ENCODE measurements at regions not wholly inside any gene's neighbourhood (a gene's known extent, or its start where the extent isn't known, plus 50 kb on each side); places are given as distances from the start of the nearest gene placed in this dataset.

DNA sequence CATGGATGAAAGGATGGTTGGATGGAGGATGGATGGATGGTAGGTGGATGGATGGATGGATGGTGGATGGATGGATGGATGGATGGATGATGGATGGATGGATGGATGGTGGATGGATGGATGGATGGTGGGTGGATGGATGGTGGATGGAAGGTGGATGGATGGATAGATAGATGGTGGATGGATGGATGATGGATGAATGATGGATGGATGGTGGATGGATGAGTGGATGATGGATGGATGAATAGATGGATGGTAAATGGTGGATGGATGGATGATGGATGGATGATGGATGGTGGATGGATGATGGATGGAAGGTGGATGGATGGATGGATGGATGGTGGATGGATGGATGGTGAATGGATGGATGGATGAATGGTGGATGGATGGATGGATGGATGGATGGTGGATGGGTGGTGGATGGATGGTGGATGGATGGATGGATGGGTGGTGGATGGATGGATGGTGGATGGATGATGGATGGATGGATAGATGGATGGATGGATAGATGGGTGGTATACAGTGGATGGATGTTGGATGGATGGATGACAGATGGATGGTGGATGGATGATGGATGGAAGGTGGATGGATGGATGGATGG, 350.8 kb downstream of the BRD1 start:
- CTCF ChIA-PET (ENCODE audit: low intra/inter-chr PET ratio, low total read pairs) = no interaction called here
- Histone ChIP-seq H3K9me3 (ENCODE audit: low read length) (peaks cover 12% of the 10 kb centered on the region; the same call in 1 of the 2 replicates), H3K4me3 (replicated peaks in 1 of 3; ENCODE audit: insufficient read depth in 1 of 3, low read depth in 2 of 3, low read length in 3 of 3) (no peak overlapping the region), H3K9ac (ENCODE audit: insufficient read depth, low read depth, low read length) (no peak overlapping the region), H4K20me1 (ENCODE audit: insufficient read depth, low read length) (no peaks in the 10 kb centered on the region), H3K27ac (ENCODE audit: extremely low read length, insufficient read depth, low read length) (no peak overlapping the region), H3K36me3 (replicated peaks in 1 of 2; ENCODE audit: control insufficient read depth in 1 of 2, insufficient read depth in 2 of 2, low read length in 2 of 2) (no peaks in the 10 kb centered on the region), H2AFZ (ENCODE audit: low read length) (no peak overlapping the region), H3K79me2 (ENCODE audit: insufficient read depth, low read length) (no peaks in the 10 kb centered on the region), H3K27me3 (ENCODE audit: control insufficient read depth in 1 of 2, insufficient read depth in 2 of 2, low read length in 2 of 2) (peaks cover 1 to 22% of the 10 kb centered on the region in 2 experiments; a peak in 4 of 5 replicates), H3K4me2 (ENCODE audit: low read depth, low read length) (no peak overlapping the region), H3K4me1 (ENCODE audit: insufficient read depth, low read length) (no peaks in the 10 kb centered on the region)
- no peak for DNase-seq (ENCODE audit: low spot score)
- BruUV-seq (replicated peaks) = no TSS peak
- POLR2A ChIA-PET = no interaction called here
- no peak for FAIRE-seq
- in situ Hi-C loops (cut with HindIII; ENCODE audit: extremely low pct_ligation_motif_present, low pct_unique_long_range_greater_than_20kb) (no loop called here), intact Hi-C loops (cut with micrococcal nuclease; ENCODE audit: unreplicated experiment) (no loop called here)
- TF ChIP-seq, protein P1, sequence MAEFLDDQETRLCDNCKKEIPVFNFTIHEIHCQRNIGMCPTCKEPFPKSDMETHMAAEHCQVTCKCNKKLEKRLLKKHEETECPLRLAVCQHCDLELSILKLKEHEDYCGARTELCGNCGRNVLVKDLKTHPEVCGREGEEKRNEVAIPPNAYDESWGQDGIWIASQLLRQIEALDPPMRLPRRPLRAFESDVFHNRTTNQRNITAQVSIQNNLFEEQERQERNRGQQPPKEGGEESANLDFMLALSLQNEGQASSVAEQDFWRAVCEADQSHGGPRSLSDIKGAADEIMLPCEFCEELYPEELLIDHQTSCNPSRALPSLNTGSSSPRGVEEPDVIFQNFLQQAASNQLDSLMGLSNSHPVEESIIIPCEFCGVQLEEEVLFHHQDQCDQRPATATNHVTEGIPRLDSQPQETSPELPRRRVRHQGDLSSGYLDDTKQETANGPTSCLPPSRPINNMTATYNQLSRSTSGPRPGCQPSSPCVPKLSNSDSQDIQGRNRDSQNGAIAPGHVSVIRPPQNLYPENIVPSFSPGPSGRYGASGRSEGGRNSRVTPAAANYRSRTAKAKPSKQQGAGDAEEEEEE (CRISPR knock-in tag; IDR thresholded peaks at IDR 0.05; ENCODE audit: borderline replicate concordance) = no peak
- no peak for TF ChIP-seq HOXD1 (CRISPR knock-in tag; IDR thresholded peaks at IDR 0.05)
- TF ChIP-seq ZBTB8A (CRISPR knock-in tag; IDR thresholded peaks at IDR 0.05; ENCODE audit: borderline replicate concordance, low read depth) = no peak
- TF ChIP-seq ZNF468 (CRISPR knock-in tag; IDR thresholded peaks at IDR 0.05) = no peak
- TF ChIP-seq ZFP37 (CRISPR knock-in tag; IDR thresholded peaks at IDR 0.05; ENCODE audit: borderline replicate concordance) = no peak
- TF ChIP-seq, protein P2, sequence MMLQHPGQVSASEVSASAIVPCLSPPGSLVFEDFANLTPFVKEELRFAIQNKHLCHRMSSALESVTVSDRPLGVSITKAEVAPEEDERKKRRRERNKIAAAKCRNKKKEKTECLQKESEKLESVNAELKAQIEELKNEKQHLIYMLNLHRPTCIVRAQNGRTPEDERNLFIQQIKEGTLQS (CRISPR knock-in tag; IDR thresholded peaks at IDR 0.05) = no peak
- TF ChIP-seq ZNF564 (CRISPR knock-in tag; IDR thresholded peaks at IDR 0.05) = no peak
- no peak for TF ChIP-seq GPN1 (CRISPR knock-in tag; IDR thresholded peaks at IDR 0.05; ENCODE audit: borderline replicate concordance)
- TF ChIP-seq, protein P3, sequence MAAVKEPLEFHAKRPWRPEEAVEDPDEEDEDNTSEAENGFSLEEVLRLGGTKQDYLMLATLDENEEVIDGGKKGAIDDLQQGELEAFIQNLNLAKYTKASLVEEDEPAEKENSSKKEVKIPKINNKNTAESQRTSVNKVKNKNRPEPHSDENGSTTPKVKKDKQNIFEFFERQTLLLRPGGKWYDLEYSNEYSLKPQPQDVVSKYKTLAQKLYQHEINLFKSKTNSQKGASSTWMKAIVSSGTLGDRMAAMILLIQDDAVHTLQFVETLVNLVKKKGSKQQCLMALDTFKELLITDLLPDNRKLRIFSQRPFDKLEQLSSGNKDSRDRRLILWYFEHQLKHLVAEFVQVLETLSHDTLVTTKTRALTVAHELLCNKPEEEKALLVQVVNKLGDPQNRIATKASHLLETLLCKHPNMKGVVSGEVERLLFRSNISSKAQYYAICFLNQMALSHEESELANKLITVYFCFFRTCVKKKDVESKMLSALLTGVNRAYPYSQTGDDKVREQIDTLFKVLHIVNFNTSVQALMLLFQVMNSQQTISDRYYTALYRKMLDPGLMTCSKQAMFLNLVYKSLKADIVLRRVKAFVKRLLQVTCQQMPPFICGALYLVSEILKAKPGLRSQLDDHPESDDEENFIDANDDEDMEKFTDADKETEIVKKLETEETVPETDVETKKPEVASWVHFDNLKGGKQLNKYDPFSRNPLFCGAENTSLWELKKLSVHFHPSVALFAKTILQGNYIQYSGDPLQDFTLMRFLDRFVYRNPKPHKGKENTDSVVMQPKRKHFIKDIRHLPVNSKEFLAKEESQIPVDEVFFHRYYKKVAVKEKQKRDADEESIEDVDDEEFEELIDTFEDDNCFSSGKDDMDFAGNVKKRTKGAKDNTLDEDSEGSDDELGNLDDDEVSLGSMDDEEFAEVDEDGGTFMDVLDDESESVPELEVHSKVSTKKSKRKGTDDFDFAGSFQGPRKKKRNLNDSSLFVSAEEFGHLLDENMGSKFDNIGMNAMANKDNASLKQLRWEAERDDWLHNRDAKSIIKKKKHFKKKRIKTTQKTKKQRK (IDR thresholded peaks at IDR 0.05; ENCODE audit: low read length) = no peak
- no peak for TF ChIP-seq ZNF788 (CRISPR knock-in tag; IDR thresholded peaks at IDR 0.05; ENCODE audit: borderline replicate concordance)
- TF ChIP-seq FOXK1 (CRISPR knock-in tag; IDR thresholded peaks at IDR 0.05; ENCODE audit: borderline replicate concordance, low read depth) = no peak
- TF ChIP-seq, protein P4, sequence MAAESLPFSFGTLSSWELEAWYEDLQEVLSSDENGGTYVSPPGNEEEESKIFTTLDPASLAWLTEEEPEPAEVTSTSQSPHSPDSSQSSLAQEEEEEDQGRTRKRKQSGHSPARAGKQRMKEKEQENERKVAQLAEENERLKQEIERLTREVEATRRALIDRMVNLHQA (CRISPR knock-in tag; IDR thresholded peaks at IDR 0.05) = no peak
- no peak for TF ChIP-seq ZFP36 (IDR thresholded peaks at IDR 0.05; ENCODE audit: borderline replicate concordance, low read depth, low read length, partially characterized antibody)
- no peak for TF ChIP-seq CENPT (CRISPR knock-in tag; IDR thresholded peaks at IDR 0.05; ENCODE audit: low read depth)
- TF ChIP-seq MXD4 (CRISPR knock-in tag; IDR thresholded peaks at IDR 0.05) = no peak
- TF ChIP-seq ZNF530 (CRISPR knock-in tag; IDR thresholded peaks at IDR 0.05; ENCODE audit: low read depth) = no peak
- TF ChIP-seq TOPORS (CRISPR knock-in tag; IDR thresholded peaks at IDR 0.05) = no peak
- TF ChIP-seq ZBTB3 (CRISPR knock-in tag; IDR thresholded peaks at IDR 0.05; ENCODE audit: borderline replicate concordance, low read depth) = no peak
- TF ChIP-seq ARNT2 (CRISPR knock-in tag; IDR thresholded peaks at IDR 0.05; ENCODE audit: low read depth) = no peak
- no peak for TF ChIP-seq ZNF510 (CRISPR knock-in tag; IDR thresholded peaks at IDR 0.05; ENCODE audit: low read depth)
- no peak for ATAC-seq

Data from HepG2 (cell line).